WTC11 (cell line): ENCODE measurements at regions not wholly inside any gene's neighbourhood (a gene's known extent, or its start where the extent isn't known, plus 50 kb on each side); places are given as distances from the start of the nearest gene placed in this dataset.

Source experiments
- ATAC-seq: fragments of 200-7000 bp; cut with Tn5 transposase; 2 replicates; pipeline ENCODE4 v1.10.0; 2021; ENCODE audit warnings: mild to moderate bottlenecking, moderate library complexity
- CTCF ChIA-PET: fragments of 300-600 bp; sonication (Branson Sonifier 250); formaldehyde crosslinking; loops from one replicate; lab custom pipeline; 2021; ENCODE audit warnings: antibody characterized with exemption; lab: Charles Lee
- POLR2A ChIA-PET: fragments of 350-600 bp; sonication (Branson Sonifier 250); formaldehyde crosslinking; loops from one replicate; lab custom pipeline; 2021; ENCODE audit warnings: antibody characterized with exemption; lab: Charles Lee
- DNase-seq: peaks from one replicate; pipeline ENCODE4 v3.0.0; 2021; ENCODE audit warnings: low spot score
- H3K27ac Mint-ChIP-seq: 2 replicates; pipeline ENCODE4 v1.8.0; 2021; ENCODE audit warnings: mixed read lengths
- H3K27me3 Mint-ChIP-seq: 2 replicates; pipeline ENCODE4 v1.8.0; 2021; ENCODE audit warnings: low read depth, mild to moderate bottlenecking, moderate library complexity, mixed read lengths
- H3K36me3 Mint-ChIP-seq: 2 replicates; pipeline ENCODE4 v1.8.0; 2021; ENCODE audit warnings: mixed read lengths
- H3K4me1 Mint-ChIP-seq: 2 replicates; pipeline ENCODE4 v1.8.0; 2022; ENCODE audit warnings: mixed read lengths
- H3K4me3 Mint-ChIP-seq: 2 replicates; pipeline ENCODE4 v1.8.0; 2021; ENCODE audit warnings: mild to moderate bottlenecking, moderate library complexity, mixed read lengths
- H3K9me3 Mint-ChIP-seq: 2 replicates; pipeline ENCODE4 v1.8.0; 2021; ENCODE audit warnings: mixed read lengths
- AFF4 ChIP-seq: sonication (generic); formaldehyde crosslinking; IDR thresholded peaks from 2 replicates; pipeline ENCODE4 v1.8.1; 2023; ENCODE audit warnings: mild to moderate bottlenecking, missing genetic modification reagents, borderline replicate concordance
- ATF2 ChIP-seq: sonication (generic); formaldehyde crosslinking; IDR thresholded peaks from 2 replicates; pipeline ENCODE4 v1.8.1; 2022; ENCODE audit warnings: low read depth, missing genetic modification reagents, borderline replicate concordance
- ATF3 ChIP-seq: sonication (generic); formaldehyde crosslinking; conservative IDR thresholded peaks from 2 replicates; pipeline ENCODE4 v1.8.1; 2022; ENCODE audit warnings: mild to moderate bottlenecking, missing genetic modification reagents
- EMX1 ChIP-seq: fragments of 250-450 bp; sonication (Bioruptor Pico); IDR thresholded peaks from 2 replicates; pipeline ENCODE4 v1.8.0; 2021; ENCODE audit warnings: mild to moderate bottlenecking
- ESRRA ChIP-seq: sonication (generic); formaldehyde crosslinking; IDR thresholded peaks from 2 replicates; pipeline ENCODE4 v1.8.1; 2022; ENCODE audit warnings: mild to moderate bottlenecking, missing genetic modification reagents, borderline replicate concordance
- ETV6 ChIP-seq: sonication (generic); formaldehyde crosslinking; IDR thresholded peaks from 2 replicates; pipeline ENCODE4 v1.8.1; 2022; ENCODE audit warnings: mild to moderate bottlenecking, missing genetic modification reagents
- FOXK1 ChIP-seq: sonication (generic); formaldehyde crosslinking; IDR thresholded peaks from 2 replicates; pipeline ENCODE4 v1.8.0; 2022; ENCODE audit warnings: mild to moderate bottlenecking, moderate library complexity, missing genetic modification reagents
- FOXP4 ChIP-seq: sonication (generic); formaldehyde crosslinking; IDR thresholded peaks from 2 replicates; pipeline ENCODE4 v1.8.0; 2022; ENCODE audit warnings: mild to moderate bottlenecking, missing genetic modification reagents
- GABPB1 ChIP-seq: sonication (generic); formaldehyde crosslinking; IDR thresholded peaks from 2 replicates; pipeline ENCODE4 v1.8.1; 2023; ENCODE audit warnings: mild to moderate bottlenecking, missing genetic modification reagents
- JAZF1 ChIP-seq: fragments of 250-450 bp; sonication (Bioruptor Pico); IDR thresholded peaks from 2 replicates; pipeline ENCODE4 v1.9.0; 2021; ENCODE audit warnings: moderate library complexity, mild to moderate bottlenecking, inconsistent platforms
- MXD4 ChIP-seq: fragments of 250-450 bp; sonication (Bioruptor Pico); IDR thresholded peaks from 2 replicates; pipeline ENCODE4 v1.8.0; 2021; ENCODE audit warnings: mild to moderate bottlenecking, moderate library complexity, borderline replicate concordance
- NFE2L1 ChIP-seq: sonication (generic); formaldehyde crosslinking; IDR thresholded peaks from 2 replicates; pipeline ENCODE4 v1.8.1; 2023; ENCODE audit warnings: missing genetic modification reagents
- NFYB ChIP-seq: sonication (generic); formaldehyde crosslinking; conservative IDR thresholded peaks from 2 replicates; pipeline ENCODE4 v1.8.0; 2022; ENCODE audit warnings: low read depth, missing genetic modification reagents
- NR1H2 ChIP-seq: sonication (generic); formaldehyde crosslinking; IDR thresholded peaks from 2 replicates; pipeline ENCODE4 v1.9.0; 2021; ENCODE audit warnings: mild to moderate bottlenecking, moderate library complexity, missing genetic modification reagents
- SMAD3 ChIP-seq: sonication (generic); formaldehyde crosslinking; IDR thresholded peaks from 2 replicates; pipeline ENCODE4 v1.8.0; 2022; ENCODE audit warnings: missing genetic modification reagents, mild to moderate bottlenecking, borderline replicate concordance
- STAT6 ChIP-seq: sonication (generic); formaldehyde crosslinking; conservative IDR thresholded peaks from 2 replicates; pipeline ENCODE4 v1.8.1; 2023; ENCODE audit warnings: mild to moderate bottlenecking, low read depth, missing genetic modification reagents, moderate library complexity
- ZNF263 ChIP-seq: sonication (generic); formaldehyde crosslinking; IDR thresholded peaks from 2 replicates; pipeline ENCODE4 v1.8.1; 2022; ENCODE audit warnings: low read depth, mild to moderate bottlenecking, moderate library complexity, missing genetic modification reagents
- ZNF317 ChIP-seq: sonication (generic); formaldehyde crosslinking; IDR thresholded peaks from 2 replicates; pipeline ENCODE4 v1.8.1; 2023; ENCODE audit warnings: low read depth, mild to moderate bottlenecking, moderate library complexity, missing genetic modification reagents, borderline replicate concordance
- ZNF416 ChIP-seq: fragments of 250-450 bp; sonication (Bioruptor Pico); IDR thresholded peaks from 2 replicates; pipeline ENCODE4 v1.9.0; 2021; ENCODE audit warnings: mild to moderate bottlenecking, inconsistent platforms
- ZNF671 ChIP-seq: fragments of 250-450 bp; sonication (Bioruptor Pico); IDR thresholded peaks from 2 replicates; pipeline ENCODE4 v1.8.0; 2021; ENCODE audit warnings: mild to moderate bottlenecking

GRCh38 chr1:102103646-102104045 is 106.9 kb upstream of the OLFM3 start (continued):
- no peak for TF ChIP-seq ATF2 (CRISPR knock-in tag)
- TF ChIP-seq ESRRA (CRISPR knock-in tag) = no peak
- no peak for TF ChIP-seq FOXP4 (CRISPR knock-in tag)
- no peak for TF ChIP-seq ZNF671

GRCh38 chr1:102102276-102102780 is 105.6 kb upstream of the OLFM3 start:
- Mint-ChIP-seq H3K9me3 (peaks cover 14% of the 10 kb centered on the region), H3K4me1 (peaks cover 65% of the 10 kb centered on the region), H3K27me3 (peaks cover 22% of the 10 kb centered on the region), H3K36me3 (no peaks in the 10 kb centered on the region), H3K4me3 (no peak overlapping the region), H3K27ac (no peak overlapping the region)
- DNase-seq (no peak), ATAC-seq (0 out of 2 replicates have a peak, but pooled peaks have one; percentile 26)
- TF ChIP-seq NFE2L1 (CRISPR knock-in tag) = no peak
- no peak for TF ChIP-seq SMAD3
- TF ChIP-seq ETV6 (CRISPR knock-in tag) = no peak
- no peak for TF ChIP-seq AFF4
- TF ChIP-seq JAZF1 (CRISPR knock-in tag) = no peak
- no peak for TF ChIP-seq GABPB1 (CRISPR knock-in tag)
- no peak for TF ChIP-seq NFYB (CRISPR knock-in tag)
- POLR2A ChIA-PET = interaction anchor here (0.5 kb wide), 1 partner anchor 136 kb away, joined by 3 read pairs; no protein-coding TSS in a partner anchor
- CTCF ChIA-PET = no interaction called here

- Mint-ChIP-seq H3K4me1 (peaks cover 49% of the 10 kb centered on the region), H3K27ac (no peak overlapping the region)
- peak; percentile 79 for ATAC-seq
Observed at GRCh38 chr1:102100666-102101065, 103.9 kb upstream of the OLFM3 start.

More at GRCh38 chr1:102100666-102101065, 103.9 kb upstream of the OLFM3 start:
- H3K27me3 Mint-ChIP-seq = peaks cover 12% of the 10 kb centered on the region
- DNase-seq = no peak
- peaks cover 14% of the 10 kb centered on the region for H3K9me3 Mint-ChIP-seq
- POLR2A ChIA-PET = interaction anchor here (0.7 kb wide), 1 partner anchor 19 kb away, joined by 3 read pairs; no protein-coding TSS in a partner anchor
- no peak overlapping the region for H3K4me3 Mint-ChIP-seq
- no peak for TF ChIP-seq ATF3 (CRISPR knock-in tag)
- TF ChIP-seq MXD4 (CRISPR knock-in tag) = no peak
- no peak for TF ChIP-seq EMX1 (CRISPR knock-in tag)
- TF ChIP-seq STAT6 (CRISPR knock-in tag) = no peak
- no peak for TF ChIP-seq NR1H2 (CRISPR knock-in tag)
- TF ChIP-seq FOXK1 (CRISPR knock-in tag) = no peak
- no peak for TF ChIP-seq FOXP4 (CRISPR knock-in tag)
- TF ChIP-seq ESRRA (CRISPR knock-in tag) = no peak
- no peak for TF ChIP-seq JAZF1 (CRISPR knock-in tag)
- TF ChIP-seq ZNF317 (CRISPR knock-in tag) = no peak
- TF ChIP-seq ZNF263 (CRISPR knock-in tag) = no peak
- TF ChIP-seq ZNF416 (CRISPR knock-in tag) = no peak
- CTCF ChIA-PET = interaction anchor here (0.9 kb wide), 1 partner anchor 104 kb away, joined by 3 read pairs; no protein-coding TSS in a partner anchor
- H3K36me3 Mint-ChIP-seq = no peaks in the 10 kb centered on the region
